ENCODE measurements at regions not wholly inside any gene's neighbourhood (a gene's known extent, or its start where the extent isn't known, plus 50 kb on each side); places are given as distances from the start of the nearest gene placed in this dataset.

DNA sequence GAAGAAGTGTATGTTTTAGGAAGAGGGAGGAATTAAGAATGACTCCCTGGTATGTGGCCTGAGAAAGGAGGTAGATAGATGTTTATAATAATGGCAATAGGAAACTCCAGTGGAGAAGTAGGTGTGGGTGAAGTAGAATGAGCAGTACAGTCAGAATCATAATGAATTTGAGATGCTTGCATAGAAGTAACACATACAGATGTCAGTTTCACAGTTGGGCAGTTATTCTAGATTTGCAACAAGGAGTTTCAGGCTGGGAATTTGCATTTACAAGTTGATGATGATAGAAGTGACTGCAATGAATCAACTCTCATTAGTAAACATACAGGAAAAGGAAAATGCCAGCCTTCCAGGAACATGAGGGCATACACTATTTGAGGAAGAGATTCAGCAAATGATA is 149.0 kb downstream of the SLITRK1 start:
- no peak overlapping the region for H3K9ac ChIP-seq (ENCODE audit: low read depth in 1 of 2, low read length in 2 of 2)
- H3K4me1 ChIP-seq (ENCODE audit: control insufficient read depth in 2 of 2, insufficient read depth in 2 of 2, low read length in 2 of 2): no peaks in the 10 kb centered on the region
- H3K36me3 ChIP-seq (ENCODE audit: control insufficient read depth in 2 of 2, insufficient read depth in 2 of 2, low read length in 2 of 2): no peaks in the 10 kb centered on the region
- no peak overlapping the region for H3K4me3 ChIP-seq (ENCODE audit: low read length in 2 of 2)
- peaks cover 0 to under 1% of the 10 kb centered on the region in 2 donors for H3K9me3 ChIP-seq (ENCODE audit: control insufficient read depth in 2 of 2, low read length in 2 of 2)
- H3K27me3 ChIP-seq (ENCODE audit: control insufficient read depth in 2 of 2, insufficient read depth in 2 of 2, low read length in 2 of 2): no peaks in the 10 kb centered on the region
- no peak overlapping the region for H3K27ac ChIP-seq (ENCODE audit: low read depth in 2 of 2, low read length in 2 of 2)

DNA sequence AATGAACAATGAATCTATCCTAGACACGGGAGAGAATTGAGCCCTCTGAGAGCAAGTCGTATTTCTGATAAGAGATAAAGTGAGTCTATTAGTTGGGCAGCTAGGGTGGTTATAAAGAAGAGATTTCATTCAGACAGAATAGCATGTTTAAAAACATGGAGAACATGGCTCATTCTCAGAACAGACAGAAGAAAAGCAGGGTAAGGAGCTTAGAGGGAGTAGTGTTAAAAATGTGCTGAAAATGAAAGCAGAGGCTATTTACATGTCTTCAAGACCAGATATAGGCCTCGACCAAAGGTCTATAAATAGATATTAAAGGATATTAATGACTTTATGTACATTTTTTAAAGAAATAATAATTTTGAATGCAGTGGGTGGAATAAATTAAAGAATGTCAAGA is 149.5 kb downstream of the SLITRK1 start:
- no peaks in the 10 kb centered on the region for H3K9me3 ChIP-seq (ENCODE audit: control insufficient read depth in 2 of 2, low read length in 2 of 2)
- no peak overlapping the region for H3K4me3 ChIP-seq (ENCODE audit: low read length in 2 of 2)
- H3K9ac ChIP-seq (ENCODE audit: low read depth in 1 of 2, low read length in 2 of 2): no peak overlapping the region
- no peaks in the 10 kb centered on the region for H3K4me1 ChIP-seq (ENCODE audit: control insufficient read depth in 2 of 2, insufficient read depth in 2 of 2, low read length in 2 of 2)
- no peaks in the 10 kb centered on the region for H3K36me3 ChIP-seq (ENCODE audit: control insufficient read depth in 2 of 2, insufficient read depth in 2 of 2, low read length in 2 of 2)
- H3K27me3 ChIP-seq (ENCODE audit: control insufficient read depth in 2 of 2, insufficient read depth in 2 of 2, low read length in 2 of 2): no peaks in the 10 kb centered on the region
- no peak overlapping the region for H3K27ac ChIP-seq (ENCODE audit: low read depth in 2 of 2, low read length in 2 of 2)

DNA sequence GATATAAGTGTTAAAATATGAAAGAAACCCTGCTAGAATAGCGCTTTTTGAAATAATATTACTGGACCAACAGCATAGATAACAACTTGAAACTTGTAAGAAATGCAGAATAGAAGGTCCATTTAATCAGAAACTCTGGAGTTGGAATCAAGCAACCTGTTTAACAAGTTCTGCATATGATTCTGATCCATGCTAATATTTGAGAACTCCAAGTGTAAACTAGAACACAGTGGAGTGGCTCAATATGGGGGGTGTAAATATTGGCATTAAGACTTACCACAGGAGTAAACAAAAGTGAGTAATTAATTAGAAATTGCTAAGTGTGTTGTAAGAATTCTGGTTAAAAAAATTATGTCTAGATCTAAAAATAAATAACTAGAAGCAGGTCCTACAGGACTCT is 151.2 kb downstream of the SLITRK1 start:
- Histone ChIP-seq H3K36me3 (ENCODE audit: control insufficient read depth in 2 of 2, insufficient read depth in 2 of 2, low read length in 2 of 2) (no peaks in the 10 kb centered on the region), H3K9me3 (ENCODE audit: control insufficient read depth in 2 of 2, low read length in 2 of 2) (no peaks in the 10 kb centered on the region), H3K9ac (ENCODE audit: low read depth in 1 of 2, low read length in 2 of 2) (no peak overlapping the region), H3K27me3 (ENCODE audit: control insufficient read depth in 2 of 2, insufficient read depth in 2 of 2, low read length in 2 of 2) (no peaks in the 10 kb centered on the region), H3K4me1 (ENCODE audit: control insufficient read depth in 2 of 2, insufficient read depth in 2 of 2, low read length in 2 of 2) (no peaks in the 10 kb centered on the region), H3K27ac (ENCODE audit: low read depth in 2 of 2, low read length in 2 of 2) (no peak overlapping the region), H3K4me3 (ENCODE audit: low read length in 2 of 2) (no peak overlapping the region)

DNA sequence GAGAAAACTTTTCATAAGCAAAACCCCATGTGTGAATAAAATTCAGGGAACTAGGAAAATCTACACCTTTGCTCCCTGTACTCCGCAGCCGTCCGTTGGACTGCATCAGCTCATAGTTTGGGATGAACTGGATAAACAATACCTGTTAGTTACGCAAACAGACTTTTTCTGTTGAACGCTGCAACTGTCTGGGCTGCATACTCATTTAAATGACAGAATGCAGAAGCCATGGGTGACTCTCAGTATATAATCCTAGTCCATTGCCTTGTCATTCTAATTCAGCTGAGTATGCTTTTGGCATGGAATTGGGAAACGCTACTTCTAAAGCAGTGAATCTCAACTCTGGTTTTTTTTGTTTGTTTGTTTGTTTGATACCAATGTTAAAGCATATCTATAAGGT is 151.6 kb downstream of the SLITRK1 start:
- Histone ChIP-seq H3K27me3 (ENCODE audit: control insufficient read depth in 2 of 2, insufficient read depth in 2 of 2, low read length in 2 of 2) (no peaks in the 10 kb centered on the region), H3K27ac (ENCODE audit: low read depth in 2 of 2, low read length in 2 of 2) (no peak overlapping the region), H3K9ac (ENCODE audit: low read depth in 1 of 2, low read length in 2 of 2) (no peak overlapping the region), H3K4me1 (ENCODE audit: control insufficient read depth in 2 of 2, insufficient read depth in 2 of 2, low read length in 2 of 2) (no peaks in the 10 kb centered on the region), H3K4me3 (ENCODE audit: low read length in 2 of 2) (no peak overlapping the region), H3K9me3 (ENCODE audit: control insufficient read depth in 2 of 2, low read length in 2 of 2) (no peaks in the 10 kb centered on the region), H3K36me3 (ENCODE audit: control insufficient read depth in 2 of 2, insufficient read depth in 2 of 2, low read length in 2 of 2) (no peaks in the 10 kb centered on the region)

DNA sequence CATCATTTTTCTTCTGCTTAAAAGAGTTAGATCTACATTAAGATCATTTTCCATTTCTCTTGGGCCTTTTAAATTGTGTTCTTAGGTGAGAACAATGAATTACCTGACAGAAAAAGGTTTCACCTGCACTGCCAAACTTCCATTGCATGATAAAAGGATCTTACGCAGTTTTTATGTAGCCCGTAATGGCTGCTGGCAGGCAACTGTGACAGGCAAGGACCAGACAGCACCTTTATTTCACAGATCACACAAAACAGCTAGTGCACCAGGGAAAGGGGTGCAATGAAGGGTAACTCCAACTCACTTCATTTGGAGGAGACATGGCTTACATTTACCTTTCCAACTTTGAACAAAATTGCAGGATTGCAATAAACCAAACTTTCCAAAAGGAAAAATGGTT is 159.8 kb downstream of the SLITRK1 start:
- H3K9me3 ChIP-seq (ENCODE audit: control insufficient read depth in 2 of 2, low read length in 2 of 2): no peaks in the 10 kb centered on the region
- no peak overlapping the region for H3K27ac ChIP-seq (ENCODE audit: low read depth in 2 of 2, low read length in 2 of 2)
- H3K4me3 ChIP-seq (ENCODE audit: low read length in 2 of 2): no peak overlapping the region
- no peaks in the 10 kb centered on the region for H3K36me3 ChIP-seq (ENCODE audit: control insufficient read depth in 2 of 2, insufficient read depth in 2 of 2, low read length in 2 of 2)
- no peaks in the 10 kb centered on the region for H3K4me1 ChIP-seq (ENCODE audit: control insufficient read depth in 2 of 2, insufficient read depth in 2 of 2, low read length in 2 of 2)
- H3K27me3 ChIP-seq (ENCODE audit: control insufficient read depth in 2 of 2, insufficient read depth in 2 of 2, low read length in 2 of 2): no peaks in the 10 kb centered on the region
- no peak overlapping the region for H3K9ac ChIP-seq (ENCODE audit: low read depth in 1 of 2, low read length in 2 of 2)

DNA sequence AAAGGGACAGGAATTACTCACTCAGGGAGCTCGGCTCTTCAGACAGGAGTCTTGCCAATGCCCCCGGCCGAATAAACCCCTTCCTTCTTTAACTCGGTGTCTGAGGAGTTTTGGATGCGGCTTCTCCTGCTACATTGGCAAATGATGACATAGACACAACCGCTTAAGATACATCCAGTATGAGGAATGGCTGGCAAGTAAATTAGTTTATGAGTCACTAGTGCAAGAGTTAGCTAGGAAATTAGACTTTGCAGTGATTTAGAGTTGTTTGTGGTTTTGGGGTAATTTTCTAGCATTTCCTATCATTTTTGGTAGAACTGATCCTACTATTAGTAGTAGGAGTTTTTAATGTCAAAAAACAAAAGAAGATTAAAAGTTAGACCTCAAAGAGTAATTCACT is 166.2 kb downstream of the SLITRK1 start:
- no peak overlapping the region for H3K4me3 ChIP-seq (ENCODE audit: low read length in 2 of 2)
- no peaks in the 10 kb centered on the region for H3K9me3 ChIP-seq (ENCODE audit: control insufficient read depth in 2 of 2, low read length in 2 of 2)
- no peaks in the 10 kb centered on the region for H3K27me3 ChIP-seq (ENCODE audit: control insufficient read depth in 2 of 2, insufficient read depth in 2 of 2, low read length in 2 of 2)
- H3K9ac ChIP-seq (ENCODE audit: low read depth in 1 of 2, low read length in 2 of 2): no peak overlapping the region
- no peak overlapping the region for H3K27ac ChIP-seq (ENCODE audit: low read depth in 2 of 2, low read length in 2 of 2)
- H3K36me3 ChIP-seq (ENCODE audit: control insufficient read depth in 2 of 2, insufficient read depth in 2 of 2, low read length in 2 of 2): no peaks in the 10 kb centered on the region
- no peaks in the 10 kb centered on the region for H3K4me1 ChIP-seq (ENCODE audit: control insufficient read depth in 2 of 2, insufficient read depth in 2 of 2, low read length in 2 of 2)

DNA sequence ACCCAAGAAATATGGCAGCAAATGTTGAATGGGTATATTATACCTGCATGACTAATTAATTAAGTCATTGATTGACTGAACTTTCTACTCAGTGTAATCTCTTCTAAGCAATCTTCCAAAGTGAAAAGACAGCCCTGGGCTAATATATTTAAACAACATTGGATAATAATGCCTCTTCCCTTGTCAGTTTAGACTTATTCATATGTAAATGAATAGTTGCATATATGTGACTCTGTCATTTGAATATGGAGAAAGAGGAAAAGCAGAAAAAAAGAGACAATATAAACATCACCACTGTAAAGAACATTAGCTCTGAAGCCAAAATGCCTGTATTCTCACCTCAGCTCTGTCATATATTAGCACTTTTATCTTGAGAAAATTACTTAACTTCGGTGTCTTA is 168.0 kb downstream of the SLITRK1 start:
- H3K27ac ChIP-seq (ENCODE audit: low read depth in 2 of 2, low read length in 2 of 2): no peak overlapping the region
- no peak overlapping the region for H3K9ac ChIP-seq (ENCODE audit: low read depth in 1 of 2, low read length in 2 of 2)
- no peaks in the 10 kb centered on the region for H3K4me1 ChIP-seq (ENCODE audit: control insufficient read depth in 2 of 2, insufficient read depth in 2 of 2, low read length in 2 of 2)
- H3K27me3 ChIP-seq (ENCODE audit: control insufficient read depth in 2 of 2, insufficient read depth in 2 of 2, low read length in 2 of 2): no peaks in the 10 kb centered on the region
- no peak overlapping the region for H3K4me3 ChIP-seq (ENCODE audit: low read length in 2 of 2)
- peaks cover 0 to 2% of the 10 kb centered on the region in 2 donors for H3K9me3 ChIP-seq (ENCODE audit: control insufficient read depth in 2 of 2, low read length in 2 of 2)
- no peaks in the 10 kb centered on the region for H3K36me3 ChIP-seq (ENCODE audit: control insufficient read depth in 2 of 2, insufficient read depth in 2 of 2, low read length in 2 of 2)

DNA sequence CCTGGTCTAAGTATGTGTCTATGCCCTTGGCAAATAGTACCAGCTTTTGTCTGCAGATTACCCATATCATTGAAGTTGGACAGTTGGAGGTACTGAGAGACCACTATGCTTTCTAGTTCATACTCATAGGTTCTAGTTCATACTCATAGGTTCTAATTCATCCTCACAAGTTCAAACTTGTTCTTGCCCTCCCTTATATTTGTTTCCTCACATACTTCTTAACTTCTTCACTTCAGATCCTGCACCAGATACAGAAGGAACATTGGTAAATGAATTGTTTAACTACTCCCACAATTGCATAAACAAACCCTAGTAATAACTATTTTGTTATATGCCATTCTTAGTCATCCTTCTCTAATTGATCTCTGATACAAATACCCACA is 172.2 kb downstream of the SLITRK1 start:
- no peaks in the 10 kb centered on the region for H3K4me1 ChIP-seq (ENCODE audit: control insufficient read depth in 2 of 2, insufficient read depth in 2 of 2, low read length in 2 of 2)
- H3K27ac ChIP-seq (ENCODE audit: low read depth in 2 of 2, low read length in 2 of 2): no peak overlapping the region
- H3K9me3 ChIP-seq (ENCODE audit: control insufficient read depth in 2 of 2, low read length in 2 of 2): peaks cover 0 to 2% of the 10 kb centered on the region in 2 donors
- no peaks in the 10 kb centered on the region for H3K27me3 ChIP-seq (ENCODE audit: control insufficient read depth in 2 of 2, insufficient read depth in 2 of 2, low read length in 2 of 2)
- H3K36me3 ChIP-seq (ENCODE audit: control insufficient read depth in 2 of 2, insufficient read depth in 2 of 2, low read length in 2 of 2): no peaks in the 10 kb centered on the region
- no peak overlapping the region for H3K4me3 ChIP-seq (ENCODE audit: low read length in 2 of 2)
- no peak overlapping the region for H3K9ac ChIP-seq (ENCODE audit: low read depth in 1 of 2, low read length in 2 of 2)

DNA sequence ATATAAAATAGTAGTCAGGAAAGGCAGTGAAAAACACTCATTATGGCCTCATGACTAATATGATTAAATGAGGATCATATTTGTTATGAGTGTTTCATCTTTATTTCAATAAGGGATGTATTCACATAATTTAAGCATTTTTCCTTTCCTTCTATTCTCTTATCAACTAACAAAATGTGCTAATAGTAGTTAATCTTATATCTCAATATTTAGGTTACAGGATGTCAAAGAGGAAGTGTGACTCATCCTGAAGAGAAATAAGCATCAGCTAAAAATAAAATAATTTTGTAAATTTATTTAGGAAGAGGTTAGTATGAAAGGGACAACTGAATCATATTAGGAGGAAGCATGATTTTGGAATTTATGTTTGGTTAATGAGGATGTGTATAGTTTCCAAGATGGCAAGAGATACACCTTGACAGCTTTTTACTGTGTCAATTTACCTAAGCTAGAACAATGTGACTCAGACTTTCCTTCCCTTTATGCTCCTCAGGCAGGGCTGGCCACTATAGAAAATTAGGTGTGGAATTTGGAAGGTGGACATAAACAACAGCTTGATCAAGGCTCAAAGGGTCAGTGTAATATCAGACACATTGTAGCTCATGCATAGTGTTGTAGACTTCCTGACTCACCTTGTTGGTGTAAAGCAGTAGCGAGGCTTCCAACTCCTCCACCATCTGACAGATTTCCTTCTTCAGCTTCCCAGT is 172.7 kb downstream of the SLITRK1 start:
- H3K4me1 ChIP-seq (ENCODE audit: control insufficient read depth in 2 of 2, insufficient read depth in 2 of 2, low read length in 2 of 2): no peaks in the 10 kb centered on the region
- no peak overlapping the region for H3K4me3 ChIP-seq (ENCODE audit: low read length in 2 of 2)
- H3K9me3 ChIP-seq (ENCODE audit: control insufficient read depth in 2 of 2, low read length in 2 of 2): peaks cover 0 to 2% of the 10 kb centered on the region in 2 donors
- H3K27ac ChIP-seq (ENCODE audit: low read depth in 2 of 2, low read length in 2 of 2): no peak overlapping the region
- H3K9ac ChIP-seq (ENCODE audit: low read depth in 1 of 2, low read length in 2 of 2): no peak overlapping the region
- H3K36me3 ChIP-seq (ENCODE audit: control insufficient read depth in 2 of 2, insufficient read depth in 2 of 2, low read length in 2 of 2): no peaks in the 10 kb centered on the region
- H3K27me3 ChIP-seq (ENCODE audit: control insufficient read depth in 2 of 2, insufficient read depth in 2 of 2, low read length in 2 of 2): no peaks in the 10 kb centered on the region

DNA sequence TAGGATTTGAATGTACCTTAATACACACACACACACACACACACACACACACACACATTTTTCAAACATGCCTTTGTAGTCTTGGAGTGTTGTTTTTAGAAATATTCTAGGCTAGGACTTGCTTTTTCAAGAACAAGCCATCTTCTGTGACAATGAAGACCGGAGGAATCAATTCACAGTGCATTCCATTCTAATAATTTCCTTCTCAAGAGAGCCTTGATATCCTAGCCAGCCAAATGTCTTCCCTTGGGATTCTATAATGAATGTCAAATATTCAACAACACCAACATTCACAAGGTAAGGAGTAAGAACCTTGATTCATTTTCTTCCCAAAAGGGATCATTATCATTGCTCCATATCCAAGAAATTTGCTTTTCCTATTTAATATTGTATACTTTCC is 180.3 kb downstream of the SLITRK1 start:
- Histone ChIP-seq H3K9me3 (ENCODE audit: control insufficient read depth in 2 of 2, low read length in 2 of 2) (no peaks in the 10 kb centered on the region), H3K27ac (ENCODE audit: low read depth in 2 of 2, low read length in 2 of 2) (no peak overlapping the region), H3K4me3 (ENCODE audit: low read length in 2 of 2) (no peak overlapping the region), H3K27me3 (ENCODE audit: control insufficient read depth in 2 of 2, insufficient read depth in 2 of 2, low read length in 2 of 2) (no peaks in the 10 kb centered on the region), H3K9ac (ENCODE audit: low read depth in 1 of 2, low read length in 2 of 2) (no peak overlapping the region), H3K4me1 (ENCODE audit: control insufficient read depth in 2 of 2, insufficient read depth in 2 of 2, low read length in 2 of 2) (no peaks in the 10 kb centered on the region), H3K36me3 (ENCODE audit: control insufficient read depth in 2 of 2, insufficient read depth in 2 of 2, low read length in 2 of 2) (no peaks in the 10 kb centered on the region)

DNA sequence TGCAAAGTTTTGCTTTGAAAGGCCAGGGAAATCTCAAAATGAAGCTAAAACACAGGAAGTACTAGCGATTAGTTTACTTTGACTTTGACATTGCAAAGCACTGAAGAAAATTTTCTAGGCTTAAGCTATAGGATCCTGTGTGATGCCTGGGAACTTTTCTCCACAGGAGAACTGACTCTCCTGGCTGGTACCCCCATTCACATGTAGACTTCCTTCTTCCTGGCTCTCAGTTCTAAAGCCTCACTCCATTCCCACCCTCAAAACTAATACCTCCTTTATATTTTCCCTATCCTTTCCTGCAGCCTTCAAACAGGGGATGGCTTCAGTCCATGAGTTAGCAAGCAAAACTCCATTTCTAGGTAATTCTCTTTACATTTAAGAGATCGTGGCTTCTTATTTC is 189.5 kb downstream of the SLITRK1 start:
- no peaks in the 10 kb centered on the region for H3K9me3 ChIP-seq (ENCODE audit: control insufficient read depth in 2 of 2, low read length in 2 of 2)
- no peak overlapping the region for H3K27ac ChIP-seq (ENCODE audit: low read depth in 2 of 2, low read length in 2 of 2)
- H3K36me3 ChIP-seq (ENCODE audit: control insufficient read depth in 2 of 2, insufficient read depth in 2 of 2, low read length in 2 of 2): no peaks in the 10 kb centered on the region
- H3K27me3 ChIP-seq (ENCODE audit: control insufficient read depth in 2 of 2, insufficient read depth in 2 of 2, low read length in 2 of 2): no peaks in the 10 kb centered on the region
- H3K9ac ChIP-seq (ENCODE audit: low read depth in 1 of 2, low read length in 2 of 2): no peak overlapping the region
- no peak overlapping the region for H3K4me3 ChIP-seq (ENCODE audit: low read length in 2 of 2)
- no peaks in the 10 kb centered on the region for H3K4me1 ChIP-seq (ENCODE audit: control insufficient read depth in 2 of 2, insufficient read depth in 2 of 2, low read length in 2 of 2)

Measured in mucosa of rectum (tissue), 2 donors.